ENCODE measurements at regions not wholly inside any gene's neighbourhood (a gene's known extent, or its start where the extent isn't known, plus 50 kb on each side); places are given as distances from the start of the nearest gene placed in this dataset.

GRCh38 chr10:65723525-65723924, 1202.3 kb upstream of the LRRTM3 start:
- Mint-ChIP-seq H3K4me1 (no peaks in the 10 kb centered on the region), H3K36me3 (no peaks in the 10 kb centered on the region), H3K27me3 (no peaks in the 10 kb centered on the region), H3K4me3 (no peak overlapping the region), H3K9me3 (peaks cover 1 to 8% of the 10 kb centered on the region in 2 donors), H3K27ac (no peak overlapping the region)
- ATAC-seq (replicated peaks) (peak; percentile 33), DNase-seq (no peak)

GRCh38 chr10:65735382-65735781, 1190.5 kb upstream of the LRRTM3 start:
- ATAC-seq (replicated peaks) (no peak), DNase-seq (no peak)
- H3K4me1 Mint-ChIP-seq, result no peaks in the 10 kb centered on the region
- H3K4me3 Mint-ChIP-seq, result no peak overlapping the region
- H3K36me3 Mint-ChIP-seq, result no peaks in the 10 kb centered on the region
- no peak overlapping the region for H3K27ac Mint-ChIP-seq
- H3K9me3 Mint-ChIP-seq, result peaks cover 0 to 2% of the 10 kb centered on the region in 2 donors
- no peaks in the 10 kb centered on the region for H3K27me3 Mint-ChIP-seq

GRCh38 chr10:65742906-65743305, 1182.9 kb upstream of the LRRTM3 start:
- Mint-ChIP-seq H3K9me3 (no peaks in the 10 kb centered on the region), H3K4me1 (no peaks in the 10 kb centered on the region), H3K27me3 (no peaks in the 10 kb centered on the region), H3K27ac (no peak overlapping the region), H3K36me3 (no peaks in the 10 kb centered on the region), H3K4me3 (no peak overlapping the region)
- DNase-seq, result no peak
- no peak for ATAC-seq (replicated peaks)

GRCh38 chr10:65751218-65751617, 1174.6 kb upstream of the LRRTM3 start:
- Mint-ChIP-seq H3K9me3 (no peaks in the 10 kb centered on the region), H3K27me3 (no peaks in the 10 kb centered on the region), H3K36me3 (no peaks in the 10 kb centered on the region), H3K27ac (no peak overlapping the region), H3K4me3 (no peak overlapping the region), H3K4me1 (no peaks in the 10 kb centered on the region)
- ATAC-seq (replicated peaks) (no peak), DNase-seq (no peak)

GRCh38 chr10:65751896-65752295, 1173.9 kb upstream of the LRRTM3 start:
- H3K4me3 Mint-ChIP-seq, result no peak overlapping the region
- H3K36me3 Mint-ChIP-seq, result no peaks in the 10 kb centered on the region
- H3K9me3 Mint-ChIP-seq, result no peaks in the 10 kb centered on the region
- ATAC-seq (replicated peaks), result no peak
- DNase-seq, result no peak
- H3K4me1 Mint-ChIP-seq, result no peaks in the 10 kb centered on the region
- no peaks in the 10 kb centered on the region for H3K27me3 Mint-ChIP-seq
- no peak overlapping the region for H3K27ac Mint-ChIP-seq

- Mint-ChIP-seq H3K27ac (no peak overlapping the region), H3K4me1 (no peaks in the 10 kb centered on the region), H3K36me3 (no peaks in the 10 kb centered on the region), H3K27me3 (no peaks in the 10 kb centered on the region), H3K4me3 (no peak overlapping the region), H3K9me3 (peaks cover 0 to 2% of the 10 kb centered on the region in 2 donors)
- no peak for ATAC-seq (replicated peaks)
- DNase-seq, result no peak
Measured at GRCh38 chr10:65753532-65753931, 1172.3 kb upstream of the LRRTM3 start.

GRCh38 chr10:65754112-65754511, 1171.7 kb upstream of the LRRTM3 start:
- H3K36me3 Mint-ChIP-seq, result no peaks in the 10 kb centered on the region
- H3K4me3 Mint-ChIP-seq, result no peak overlapping the region
- H3K4me1 Mint-ChIP-seq, result no peaks in the 10 kb centered on the region
- ATAC-seq (replicated peaks) (no peak), DNase-seq (no peak)
- H3K9me3 Mint-ChIP-seq, result peaks cover 0 to 2% of the 10 kb centered on the region in 2 donors
- H3K27ac Mint-ChIP-seq, result no peak overlapping the region
- no peaks in the 10 kb centered on the region for H3K27me3 Mint-ChIP-seq

- Mint-ChIP-seq H3K4me3 (no peak overlapping the region), H3K36me3 (no peaks in the 10 kb centered on the region), H3K27me3 (no peaks in the 10 kb centered on the region), H3K27ac (no peak overlapping the region), H3K9me3 (peaks cover 0 to 10% of the 10 kb centered on the region in 2 donors), H3K4me1 (no peaks in the 10 kb centered on the region)
- ATAC-seq (replicated peaks) (no peak), DNase-seq (no peak)
Measured at GRCh38 chr10:65762311-65762710, 1163.5 kb upstream of the LRRTM3 start.

GRCh38 chr10:65765006-65765541, 1160.8 kb upstream of the LRRTM3 start:
- H3K27ac Mint-ChIP-seq, result no peak overlapping the region
- H3K4me3 Mint-ChIP-seq, result no peak overlapping the region
- H3K9me3 Mint-ChIP-seq, result peaks cover 0 to 7% of the 10 kb centered on the region in 2 donors
- no peaks in the 10 kb centered on the region for H3K27me3 Mint-ChIP-seq
- ATAC-seq (replicated peaks), result no peak
- no peaks in the 10 kb centered on the region for H3K36me3 Mint-ChIP-seq
- H3K4me1 Mint-ChIP-seq, result no peaks in the 10 kb centered on the region
- DNase-seq, result no peak

- Mint-ChIP-seq H3K27ac (no peak overlapping the region), H3K9me3 (no peaks in the 10 kb centered on the region), H3K27me3 (no peaks in the 10 kb centered on the region), H3K36me3 (no peaks in the 10 kb centered on the region), H3K4me3 (no peak overlapping the region), H3K4me1 (no peaks in the 10 kb centered on the region)
- DNase-seq (no peak), ATAC-seq (replicated peaks) (no peak)
Measured at GRCh38 chr10:65769828-65770227, 1156.0 kb upstream of the LRRTM3 start.

GRCh38 chr10:65778753-65779152, 1147.1 kb upstream of the LRRTM3 start:
- Mint-ChIP-seq H3K27ac (no peak overlapping the region), H3K36me3 (no peaks in the 10 kb centered on the region), H3K4me1 (no peaks in the 10 kb centered on the region), H3K4me3 (no peak overlapping the region), H3K9me3 (no peaks in the 10 kb centered on the region), H3K27me3 (no peaks in the 10 kb centered on the region)
- ATAC-seq (replicated peaks) (no peak), DNase-seq (no peak)

- Mint-ChIP-seq H3K27me3 (no peaks in the 10 kb centered on the region), H3K36me3 (no peaks in the 10 kb centered on the region), H3K4me1 (no peaks in the 10 kb centered on the region), H3K9me3 (no peaks in the 10 kb centered on the region), H3K27ac (no peak overlapping the region), H3K4me3 (no peak overlapping the region)
- no peak for ATAC-seq (replicated peaks)
- no peak for DNase-seq
Measured at GRCh38 chr10:65779985-65780384, 1145.9 kb upstream of the LRRTM3 start.

GRCh38 chr10:65786279-65786678, 1139.6 kb upstream of the LRRTM3 start:
- H3K4me3 Mint-ChIP-seq, result no peak overlapping the region
- no peak overlapping the region for H3K27ac Mint-ChIP-seq
- H3K4me1 Mint-ChIP-seq, result no peaks in the 10 kb centered on the region
- no peak for DNase-seq
- H3K36me3 Mint-ChIP-seq, result no peaks in the 10 kb centered on the region
- H3K27me3 Mint-ChIP-seq, result no peaks in the 10 kb centered on the region
- no peak for ATAC-seq (replicated peaks)
- no peaks in the 10 kb centered on the region for H3K9me3 Mint-ChIP-seq

- DNase-seq, result no peak
- Mint-ChIP-seq H3K9me3 (no peaks in the 10 kb centered on the region), H3K36me3 (no peaks in the 10 kb centered on the region), H3K27me3 (no peaks in the 10 kb centered on the region), H3K27ac (no peak overlapping the region), H3K4me1 (no peaks in the 10 kb centered on the region), H3K4me3 (no peak overlapping the region)
- ATAC-seq (replicated peaks), result no peak
Measured at GRCh38 chr10:65787571-65787970, 1138.3 kb upstream of the LRRTM3 start.

GRCh38 chr10:65788271-65788670, 1137.6 kb upstream of the LRRTM3 start:
- H3K36me3 Mint-ChIP-seq, result no peaks in the 10 kb centered on the region
- H3K4me3 Mint-ChIP-seq, result no peak overlapping the region
- H3K27ac Mint-ChIP-seq, result no peak overlapping the region
- no peaks in the 10 kb centered on the region for H3K9me3 Mint-ChIP-seq
- H3K27me3 Mint-ChIP-seq, result no peaks in the 10 kb centered on the region
- DNase-seq, result no peak
- ATAC-seq (replicated peaks), result no peak
- no peaks in the 10 kb centered on the region for H3K4me1 Mint-ChIP-seq

GRCh38 chr10:65791979-65792378, 1133.9 kb upstream of the LRRTM3 start:
- Mint-ChIP-seq H3K36me3 (no peaks in the 10 kb centered on the region), H3K9me3 (peaks cover 0 to 2% of the 10 kb centered on the region in 2 donors), H3K27me3 (no peaks in the 10 kb centered on the region), H3K27ac (no peak overlapping the region), H3K4me1 (no peaks in the 10 kb centered on the region), H3K4me3 (no peak overlapping the region)
- DNase-seq (no peak), ATAC-seq (replicated peaks) (no peak)
